Keratinocyte (primary cell): ENCODE measurements at regions not wholly inside any gene's neighbourhood (a gene's known extent, or its start where the extent isn't known, plus 50 kb on each side); places are given as distances from the start of the nearest gene placed in this dataset.

Source experiments
- DNase-seq: peaks from one replicate; pipeline ENCODE4 v3.0.0-alpha.2; 2011; ENCODE audit warnings: low read depth, missing footprints, low spot score
- FAIRE-seq: peaks from 2 replicates; lab custom pipeline; 2011; peaks lifted over from hg19 to GRCh38; lab: Jason Lieb, UNC
- H2AFZ ChIP-seq: 2 replicates; pipeline ENCODE4 v1.6.0; 2012; ENCODE audit warnings: low read length, control low read depth, inconsistent platforms; ENCODE audit not compliant: control insufficient read depth
- H3K27ac ChIP-seq: 2 replicates; pipeline ENCODE4 v1.5.1; 2011; ENCODE audit warnings: low read length; ENCODE audit not compliant: control insufficient read depth, insufficient read depth
- H3K27me3 ChIP-seq: 3 replicates; pipeline ENCODE4 v1.6.0; 2011; ENCODE audit warnings: low read length; ENCODE audit not compliant: control insufficient read depth, insufficient read depth; ENCODE audit errors: extremely low read depth
- H3K36me3 ChIP-seq, 2 experiments: 2 replicates in 1 of 2; 3 replicates in 1 of 2; pipeline ENCODE4 v1.5.1; 2011; ENCODE audit warnings: low read length in 2 of 2, mild to moderate bottlenecking in 1 of 2; ENCODE audit not compliant: control insufficient read depth in 2 of 2, insufficient read depth in 2 of 2; ENCODE audit errors: extremely low read depth in 1 of 2
- H3K4me1 ChIP-seq: 3 replicates; pipeline ENCODE4 v1.5.1; 2011; ENCODE audit warnings: low read length; ENCODE audit not compliant: control insufficient read depth, insufficient read depth; ENCODE audit errors: extremely low read depth
- H3K4me2 ChIP-seq: 3 replicates; pipeline ENCODE4 v1.6.0; 2011; ENCODE audit warnings: low read depth, low read length; ENCODE audit not compliant: control insufficient read depth, insufficient read depth; ENCODE audit errors: extremely low read depth
- H3K4me3 ChIP-seq, 3 experiments: fragments of 200-600 bp in 1 of 3; sonication (generic) in 1 of 3; 2 replicates in 2 of 3; 3 replicates in 1 of 3; pipeline ENCODE4 v1.5.1; 2011 to 2016; ENCODE audit warnings: low read length in 3 of 3, mild to moderate bottlenecking in 3 of 3, control low read depth in 2 of 3, inconsistent platforms in 1 of 3, low read depth in 1 of 3, mixed read lengths in 1 of 3, mixed run types in 1 of 3, moderate library complexity in 1 of 3; ENCODE audit not compliant: control insufficient read depth in 2 of 3, insufficient read depth in 2 of 3; ENCODE audit errors: extremely low read depth in 1 of 3
- H3K79me2 ChIP-seq: 2 replicates; pipeline ENCODE4 v1.6.0; 2012; ENCODE audit warnings: low read length; ENCODE audit not compliant: control insufficient read depth, insufficient read depth
- H3K9ac ChIP-seq: 3 replicates; pipeline ENCODE4 v1.6.0; 2011; ENCODE audit warnings: low read length; ENCODE audit not compliant: control insufficient read depth, insufficient read depth; ENCODE audit errors: extremely low read depth
- H3K9me1 ChIP-seq: 3 replicates; pipeline ENCODE4 v1.6.0; 2011; ENCODE audit warnings: low read length; ENCODE audit not compliant: control insufficient read depth, insufficient read depth; ENCODE audit errors: extremely low read depth
- H3K9me3 ChIP-seq: 2 replicates; pipeline ENCODE4 v1.5.1; 2012; ENCODE audit warnings: low read depth, low read length; ENCODE audit not compliant: control insufficient read depth
- H4K20me1 ChIP-seq: 3 replicates; pipeline ENCODE4 v1.6.0; 2011; ENCODE audit warnings: low read length; ENCODE audit not compliant: control insufficient read depth, insufficient read depth; ENCODE audit errors: extremely low read depth
- EZH2 ChIP-seq: IDR thresholded peaks from one replicate; pipeline ENCODE4 v1.6.1; 2012; ENCODE audit warnings: inconsistent platforms, mild to moderate bottlenecking, low read length, moderate library complexity
- dilution Hi-C: fragments of 300-500 bp; cut with MboI; formaldehyde crosslinking; loops from one replicate; pipeline ENCODE4 v1.7.0; 2020; ENCODE audit warnings: low sequenced_read_pairs; ENCODE audit not compliant: extremely low pct_ligation_motif_present
- TF ChIP-seq, protein P1 (sequence below), 3 experiments: IDR thresholded peaks in 1 of 3; conservative IDR thresholded peaks in 1 of 3; optimal IDR thresholded peaks in 1 of 3; 2 replicates in 2 of 3; 3 replicates in 1 of 3; pipeline versions ENCODE3 to v1.5.1; 2011; ENCODE audit warnings: low read length in 3 of 3, mild to moderate bottlenecking in 3 of 3, moderate library complexity in 2 of 3, control low read depth in 1 of 3, inconsistent platforms in 1 of 3; ENCODE audit not compliant: insufficient read depth in 2 of 3; ENCODE audit errors: extremely low read depth in 1 of 3

DNA sequence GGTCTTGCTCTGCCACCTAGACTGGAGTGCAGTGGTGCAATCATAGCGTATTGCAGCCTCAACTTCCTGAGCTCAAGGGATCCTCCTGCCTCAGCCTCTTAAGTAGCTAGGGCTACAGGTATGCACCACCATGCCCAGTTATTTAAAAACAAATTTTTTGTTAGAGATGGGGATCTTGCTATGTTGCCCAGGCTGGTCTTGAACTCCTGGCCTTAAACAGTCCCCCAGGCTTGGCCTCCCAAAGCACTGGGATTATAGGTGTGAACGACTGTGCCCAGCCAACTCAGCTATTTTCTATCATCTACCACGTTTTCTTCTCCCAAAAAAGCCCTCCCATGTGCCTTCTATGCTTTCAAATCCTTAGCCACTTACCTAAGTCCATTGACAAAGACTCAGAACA, 243.7 kb upstream of the SOX4 start:
- H3K4me2 ChIP-seq, result no peak overlapping the region
- no peak overlapping the region for H3K27ac ChIP-seq
- H3K4me3 ChIP-seq, result no peak overlapping the region
- H3K36me3 ChIP-seq, result no peaks in the 10 kb centered on the region
- H3K4me1 ChIP-seq, result no peaks in the 10 kb centered on the region
- DNase-seq (no peak), FAIRE-seq (no peak)
- H3K9me3 ChIP-seq, result no peaks in the 10 kb centered on the region
- no peaks in the 10 kb centered on the region for H3K27me3 ChIP-seq
- TF ChIP-seq, protein P1, sequence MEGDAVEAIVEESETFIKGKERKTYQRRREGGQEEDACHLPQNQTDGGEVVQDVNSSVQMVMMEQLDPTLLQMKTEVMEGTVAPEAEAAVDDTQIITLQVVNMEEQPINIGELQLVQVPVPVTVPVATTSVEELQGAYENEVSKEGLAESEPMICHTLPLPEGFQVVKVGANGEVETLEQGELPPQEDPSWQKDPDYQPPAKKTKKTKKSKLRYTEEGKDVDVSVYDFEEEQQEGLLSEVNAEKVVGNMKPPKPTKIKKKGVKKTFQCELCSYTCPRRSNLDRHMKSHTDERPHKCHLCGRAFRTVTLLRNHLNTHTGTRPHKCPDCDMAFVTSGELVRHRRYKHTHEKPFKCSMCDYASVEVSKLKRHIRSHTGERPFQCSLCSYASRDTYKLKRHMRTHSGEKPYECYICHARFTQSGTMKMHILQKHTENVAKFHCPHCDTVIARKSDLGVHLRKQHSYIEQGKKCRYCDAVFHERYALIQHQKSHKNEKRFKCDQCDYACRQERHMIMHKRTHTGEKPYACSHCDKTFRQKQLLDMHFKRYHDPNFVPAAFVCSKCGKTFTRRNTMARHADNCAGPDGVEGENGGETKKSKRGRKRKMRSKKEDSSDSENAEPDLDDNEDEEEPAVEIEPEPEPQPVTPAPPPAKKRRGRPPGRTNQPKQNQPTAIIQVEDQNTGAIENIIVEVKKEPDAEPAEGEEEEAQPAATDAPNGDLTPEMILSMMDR (optimal IDR thresholded peaks at IDR 0.05 in 1 of 3, IDR thresholded peaks at IDR 0.05 in 1 of 3, conservative IDR thresholded peaks at IDR 0.05 in 1 of 3; ENCODE audit: extremely low read depth in 1 of 3, insufficient read depth in 2 of 3, low read length in 3 of 3), result no peak
- H4K20me1 ChIP-seq, result no peaks in the 10 kb centered on the region
- no peak overlapping the region for H2AFZ ChIP-seq
- H3K9me1 ChIP-seq, result no peaks in the 10 kb centered on the region
- no peaks in the 10 kb centered on the region for H3K79me2 ChIP-seq
- no peak overlapping the region for H3K9ac ChIP-seq
- dilution Hi-C loops, result no loop called here

DNA sequence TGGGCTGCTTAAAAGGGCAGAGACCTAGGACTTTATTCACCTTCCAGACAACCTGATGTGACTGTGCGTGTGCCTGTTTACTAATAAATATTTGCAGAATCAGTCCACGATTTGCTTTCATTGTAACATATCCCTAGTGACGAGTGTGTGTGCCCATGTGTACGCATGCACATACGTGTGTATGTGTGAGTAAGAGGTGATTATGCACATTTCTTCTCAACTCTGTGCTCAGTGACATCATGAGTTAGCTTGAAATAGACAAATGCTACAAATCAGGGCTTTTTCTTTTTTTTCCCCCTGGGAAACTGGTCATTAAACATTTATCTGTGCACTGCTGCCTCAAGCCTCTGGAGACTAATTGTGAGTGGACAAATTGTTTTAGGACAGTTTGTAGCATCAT, 242.6 kb upstream of the SOX4 start:
- TF ChIP-seq EZH2, result no peak
- TF ChIP-seq, protein P1 (optimal IDR thresholded peaks at IDR 0.05 in 1 of 3, IDR thresholded peaks at IDR 0.05 in 1 of 3, conservative IDR thresholded peaks at IDR 0.05 in 1 of 3; ENCODE audit: extremely low read depth in 1 of 3, insufficient read depth in 2 of 3, low read length in 3 of 3), result no peak
- Histone ChIP-seq H3K27me3 (no peaks in the 10 kb centered on the region), H3K4me3 (no peak overlapping the region), H3K9me1 (no peaks in the 10 kb centered on the region), H3K9me3 (no peaks in the 10 kb centered on the region), H3K9ac (no peak overlapping the region), H3K79me2 (no peaks in the 10 kb centered on the region), H3K4me1 (no peaks in the 10 kb centered on the region), H3K4me2 (no peak overlapping the region), H2AFZ (no peak overlapping the region), H4K20me1 (no peaks in the 10 kb centered on the region), H3K36me3 (no peaks in the 10 kb centered on the region), H3K27ac (no peak overlapping the region)
- dilution Hi-C loops, result no loop called here
- no peak for FAIRE-seq
- DNase-seq, result no peak
